HG02938 (cell line): ENCODE measurements at regions not wholly inside any gene's neighbourhood (a gene's known extent, or its start where the extent isn't known, plus 50 kb on each side); places are given as distances from the start of the nearest gene placed in this dataset.

ENCODE experiments used
- ATAC-seq: cut with Tn5 transposase; IDR thresholded peaks from one replicate; pipeline ENCODE4 v1.9.1; 2021; ENCODE audit warnings: mild to moderate bottlenecking, moderate library complexity; ENCODE audit not compliant: unreplicated experiment

GRCh38 chr13:53466576-53466975 is 438.0 kb downstream of the OLFM4 start:
- no peak for ATAC-seq

GRCh38 chr13:53473397-53473796 is 444.8 kb downstream of the OLFM4 start:
- ATAC-seq, result no peak

GRCh38 chr13:53474878-53475277 is 446.3 kb downstream of the OLFM4 start:
- no peak for ATAC-seq

- ATAC-seq, result no peak
These were observed 462.1 kb downstream of the OLFM4 start for GRCh38 chr13:53490752-53491151.

- no peak for ATAC-seq
These were observed 465.8 kb downstream of the OLFM4 start for GRCh38 chr13:53494406-53494805.

GRCh38 chr13:53499576-53500133 is 471.0 kb downstream of the OLFM4 start:
- ATAC-seq, result no peak

- no peak for ATAC-seq
These were observed 472.8 kb downstream of the OLFM4 start for GRCh38 chr13:53501387-53501786.

GRCh38 chr13:53507741-53508140 is 479.1 kb downstream of the OLFM4 start:
- ATAC-seq, result no peak

- ATAC-seq, result no peak
These were observed 484.0 kb downstream of the OLFM4 start for GRCh38 chr13:53512635-53513034.

- no peak for ATAC-seq
These were observed 484.6 kb downstream of the OLFM4 start for GRCh38 chr13:53513226-53513625.

GRCh38 chr13:53520132-53520531 is 491.5 kb downstream of the OLFM4 start:
- ATAC-seq, result no peak

- ATAC-seq, result no peak
These were observed 493.4 kb downstream of the OLFM4 start for GRCh38 chr13:53522034-53522433.

- ATAC-seq, result no peak
These were observed 509.0 kb downstream of the OLFM4 start for GRCh38 chr13:53537586-53537985.

GRCh38 chr13:53545340-53545941 is 516.8 kb downstream of the OLFM4 start:
- no peak for ATAC-seq

GRCh38 chr13:53560556-53560955 is 531.9 kb downstream of the OLFM4 start:
- ATAC-seq, result no peak

- no peak for ATAC-seq
These were observed 533.8 kb downstream of the OLFM4 start for GRCh38 chr13:53562419-53562818.

- ATAC-seq, result no peak
These were observed 539.9 kb downstream of the OLFM4 start for GRCh38 chr13:53568491-53568890.

GRCh38 chr13:53569453-53569852 is 540.8 kb downstream of the OLFM4 start:
- ATAC-seq, result no peak

- ATAC-seq, result no peak
These were observed 572.5 kb downstream of the OLFM4 start for GRCh38 chr13:53601113-53601512.

- ATAC-seq, result no peak
These were observed 576.7 kb downstream of the OLFM4 start for GRCh38 chr13:53605326-53605725.

- no peak for ATAC-seq
These were observed 583.6 kb downstream of the OLFM4 start for GRCh38 chr13:53612200-53612599.

- ATAC-seq, result no peak
These were observed 593.8 kb downstream of the OLFM4 start for GRCh38 chr13:53622456-53622855.

- no peak for ATAC-seq
These were observed 594.5 kb downstream of the OLFM4 start for GRCh38 chr13:53623146-53623545.
